ENCODE measurements at regions not wholly inside any gene's neighbourhood (a gene's known extent, or its start where the extent isn't known, plus 50 kb on each side); places are given as distances from the start of the nearest gene placed in this dataset.

DNA sequence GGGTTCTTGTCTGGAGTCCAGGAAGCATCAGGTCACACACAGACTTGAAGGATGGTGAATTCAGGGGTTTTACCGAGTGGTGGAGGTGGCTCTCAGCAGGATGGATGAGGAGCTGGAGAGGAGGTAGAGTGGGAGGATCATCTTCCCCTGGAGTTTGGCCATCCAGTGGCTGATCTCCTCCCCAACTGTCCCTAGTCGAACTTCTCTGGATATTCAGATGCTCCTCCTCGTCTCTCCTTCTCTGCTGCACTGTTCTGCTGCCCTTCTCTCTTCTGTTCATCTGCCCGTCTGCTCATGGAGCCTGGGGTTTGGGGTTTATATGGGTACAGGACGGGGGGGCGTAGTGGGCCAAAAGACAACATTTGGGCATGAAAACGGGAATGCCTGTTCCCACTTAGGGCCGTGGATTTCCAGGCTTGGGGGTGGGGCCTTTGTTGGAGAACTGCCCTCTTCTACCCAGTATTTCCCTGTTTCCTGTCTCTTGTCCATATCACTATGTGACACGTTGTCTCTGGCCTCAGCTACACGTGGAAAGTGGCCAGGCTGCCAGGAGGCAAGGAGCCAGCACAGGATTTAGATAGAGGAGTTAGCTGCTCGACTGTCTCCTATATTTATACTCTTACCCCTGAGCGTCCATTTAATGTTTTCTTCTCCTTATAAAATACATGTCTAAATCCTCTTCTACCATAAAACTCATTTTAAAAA, 76.7 kb downstream of the SIPA1L2 start:
- H3K27me3 Mint-ChIP-seq = peaks cover 0 to 8% (median 0%) of the 10 kb centered on the region in 5 donors
- DNase-seq = no peak
- peaks cover 0 to 3% (median 0%) of the 10 kb centered on the region in 4 donors for H3K4me1 Mint-ChIP-seq
- no peak overlapping the region for H3K4me3 Mint-ChIP-seq
- POLR2A ChIA-PET = no interaction called here
- no peak overlapping the region for H3K27ac Mint-ChIP-seq
- no peaks in the 10 kb centered on the region for H3K36me3 Mint-ChIP-seq
- ATAC-seq = no peak
- no peaks in the 10 kb centered on the region for H3K9me3 Mint-ChIP-seq

DNA sequence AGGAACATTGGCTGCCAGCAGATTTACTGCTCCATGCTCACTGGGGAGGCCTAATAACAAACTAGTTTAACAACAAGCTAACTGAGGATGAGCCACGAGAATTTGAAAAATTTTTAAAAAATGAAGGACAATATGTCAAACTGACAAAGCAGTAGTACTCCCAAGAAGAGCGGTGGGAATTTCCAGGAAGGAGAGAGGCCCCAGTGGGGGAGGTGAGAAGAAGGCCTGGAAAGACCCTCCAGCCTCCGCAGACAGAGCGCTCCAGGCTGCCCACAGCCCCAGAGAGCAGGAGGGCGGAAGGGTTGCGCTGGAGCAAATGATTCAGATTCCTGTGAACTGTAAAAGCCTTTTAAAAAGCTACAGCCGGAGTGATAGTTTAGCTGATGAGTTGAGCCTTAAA, 78.5 kb downstream of the SIPA1L2 start:
- POLR2A ChIA-PET = no interaction called here
- ATAC-seq = no peak

DNA sequence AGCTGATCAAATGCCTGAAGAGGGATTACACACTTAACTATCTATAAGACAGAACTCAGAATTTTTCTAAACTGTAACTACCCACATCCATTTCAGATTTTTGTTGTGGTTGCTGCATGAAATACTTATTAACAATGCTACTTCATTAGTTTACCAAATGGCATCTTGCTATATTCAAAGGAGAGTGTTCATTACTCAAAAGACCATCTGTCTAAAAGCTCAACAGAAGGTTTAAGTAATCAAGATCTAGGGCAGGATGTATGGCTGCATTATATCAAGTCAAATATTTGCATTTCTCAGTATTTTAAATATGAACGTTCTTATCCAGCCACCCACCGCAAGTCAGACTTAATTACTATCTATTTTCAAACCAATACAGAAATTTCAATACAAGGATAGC, 79.9 kb downstream of the SIPA1L2 start:
- Mint-ChIP-seq H3K27ac (no peak overlapping the region), H3K4me1 (no peaks in the 10 kb centered on the region), H3K27me3 (peaks cover 0 to 8% (median 5%) of the 10 kb centered on the region in 5 donors), H3K4me3 (no peak overlapping the region), H3K9me3 (no peaks in the 10 kb centered on the region), H3K36me3 (no peaks in the 10 kb centered on the region)
- POLR2A ChIA-PET = no interaction called here
- ATAC-seq = no peak
- no peak for DNase-seq

More for the DNA sequence above, 78.5 kb downstream of the SIPA1L2 start:
- Mint-ChIP-seq H3K27me3 (peaks cover 0 to 8% (median 2%) of the 10 kb centered on the region in 5 donors), H3K9me3 (no peaks in the 10 kb centered on the region), H3K27ac (no peak overlapping the region), H3K36me3 (no peaks in the 10 kb centered on the region), H3K4me1 (no peaks in the 10 kb centered on the region), H3K4me3 (no peak overlapping the region)
- DNase-seq = no peak

DNA sequence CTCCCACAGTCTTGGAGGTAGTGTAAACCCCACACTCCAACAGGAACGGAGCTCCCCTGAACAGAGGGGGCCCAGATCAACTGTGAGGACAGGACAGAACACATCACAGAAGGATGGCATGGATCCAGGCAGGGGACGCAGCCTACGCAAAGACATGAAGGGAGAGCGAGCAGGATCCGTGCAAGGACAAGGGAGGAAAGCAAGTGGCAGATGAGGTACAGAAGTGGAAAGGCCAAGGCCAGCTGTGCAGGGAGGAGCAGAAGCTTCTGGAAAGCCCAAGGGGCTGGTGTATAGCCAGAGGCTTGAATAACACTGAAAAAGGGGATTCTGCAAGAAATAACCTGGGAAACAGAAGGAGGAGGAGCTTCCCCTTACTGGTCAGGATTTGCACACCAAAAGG, 81.2 kb downstream of the SIPA1L2 start:
- H3K4me3 Mint-ChIP-seq = no peak overlapping the region
- no peaks in the 10 kb centered on the region for H3K4me1 Mint-ChIP-seq
- H3K9me3 Mint-ChIP-seq = no peaks in the 10 kb centered on the region
- H3K27ac Mint-ChIP-seq = no peak overlapping the region
- POLR2A ChIA-PET = no interaction called here
- no peaks in the 10 kb centered on the region for H3K36me3 Mint-ChIP-seq
- DNase-seq (no peak), ATAC-seq (no peak)
- H3K27me3 Mint-ChIP-seq = peaks cover 0 to 8% (median 5%) of the 10 kb centered on the region in 5 donors

DNA sequence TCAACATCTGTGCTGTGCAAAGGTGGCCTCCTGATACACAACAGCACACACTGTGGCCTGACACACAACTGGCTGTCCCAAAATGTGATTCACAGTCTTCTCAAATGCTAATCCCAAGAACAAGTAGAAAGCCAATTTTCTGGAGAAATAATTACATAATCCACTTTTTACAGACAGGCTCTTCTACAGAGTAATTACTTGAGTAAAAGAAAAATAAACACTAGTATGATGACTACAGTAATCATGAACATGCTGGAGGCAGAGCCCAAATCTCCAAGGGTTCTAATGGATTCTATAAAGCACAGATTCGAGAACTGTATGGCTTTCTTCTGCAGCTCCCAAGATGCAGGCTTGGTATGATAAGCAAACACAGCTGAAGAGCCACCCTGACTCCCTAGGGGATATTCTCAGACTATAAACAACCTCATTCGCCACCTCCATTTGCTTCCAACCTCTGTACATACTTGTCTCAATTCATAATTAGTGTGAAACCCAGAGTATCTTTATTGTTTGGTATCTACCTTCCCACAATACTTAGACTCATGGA, 81.9 kb downstream of the SIPA1L2 start:
- no peaks in the 10 kb centered on the region for H3K9me3 Mint-ChIP-seq
- H3K36me3 Mint-ChIP-seq = no peaks in the 10 kb centered on the region
- H3K27ac Mint-ChIP-seq = no peak overlapping the region
- H3K4me1 Mint-ChIP-seq = no peaks in the 10 kb centered on the region
- peaks cover 0 to 8% (median 5%) of the 10 kb centered on the region in 5 donors for H3K27me3 Mint-ChIP-seq
- POLR2A ChIA-PET = no interaction called here
- no peak for ATAC-seq
- DNase-seq = no peak
- H3K4me3 Mint-ChIP-seq = no peak overlapping the region

DNA sequence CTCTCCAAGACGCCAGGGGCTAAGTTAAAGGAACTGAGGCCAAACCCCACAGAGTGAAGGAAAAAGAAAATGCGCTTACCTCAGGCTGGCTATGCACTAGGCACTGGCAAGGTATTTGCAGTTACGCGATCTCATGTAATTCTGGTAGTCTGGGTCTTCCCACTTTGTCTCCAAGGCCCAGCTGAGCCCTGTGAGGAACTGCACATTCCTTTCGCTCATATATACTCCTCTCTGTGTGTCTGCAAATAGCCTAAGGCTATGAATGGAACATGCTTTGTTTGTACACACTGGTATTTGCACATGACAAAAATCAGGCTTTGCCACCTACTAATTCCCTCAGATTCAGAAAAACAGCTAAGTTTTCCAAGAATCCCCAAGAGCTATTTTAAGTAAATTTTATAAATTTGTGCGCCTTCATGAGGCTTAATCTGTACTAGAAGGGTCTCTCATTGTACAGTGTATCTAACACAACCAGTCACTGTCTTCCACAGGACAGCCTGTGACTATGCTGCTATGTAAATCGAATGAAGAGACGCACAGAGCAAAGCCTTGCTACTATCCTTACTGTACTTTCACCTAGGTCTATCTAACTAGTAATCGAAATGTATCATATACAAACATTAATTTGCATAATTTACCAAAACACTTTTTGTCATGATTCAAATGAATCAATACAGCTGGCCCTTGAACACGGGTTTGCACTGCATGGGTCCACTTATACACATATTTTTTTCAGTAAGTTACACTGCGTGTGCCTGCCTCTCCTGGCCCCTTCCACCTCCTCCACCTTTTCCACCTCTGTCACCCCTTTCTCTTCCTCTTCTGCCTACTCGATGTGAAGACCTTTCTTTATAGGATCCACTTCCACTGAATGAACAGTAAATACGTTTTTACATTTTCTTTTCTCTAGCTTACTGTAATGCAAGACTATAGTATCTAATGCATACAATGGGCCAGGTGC, 87.0 kb downstream of the SIPA1L2 start:
- Mint-ChIP-seq H3K4me1 (no peaks in the 10 kb centered on the region), H3K27me3 (peaks cover 0 to 7% (median 1%) of the 10 kb centered on the region in 5 donors), H3K36me3 (no peaks in the 10 kb centered on the region), H3K9me3 (no peaks in the 10 kb centered on the region), H3K4me3 (no peak overlapping the region), H3K27ac (no peak overlapping the region)
- no peak for ATAC-seq
- DNase-seq = no peak
- POLR2A ChIA-PET = no interaction called here

DNA sequence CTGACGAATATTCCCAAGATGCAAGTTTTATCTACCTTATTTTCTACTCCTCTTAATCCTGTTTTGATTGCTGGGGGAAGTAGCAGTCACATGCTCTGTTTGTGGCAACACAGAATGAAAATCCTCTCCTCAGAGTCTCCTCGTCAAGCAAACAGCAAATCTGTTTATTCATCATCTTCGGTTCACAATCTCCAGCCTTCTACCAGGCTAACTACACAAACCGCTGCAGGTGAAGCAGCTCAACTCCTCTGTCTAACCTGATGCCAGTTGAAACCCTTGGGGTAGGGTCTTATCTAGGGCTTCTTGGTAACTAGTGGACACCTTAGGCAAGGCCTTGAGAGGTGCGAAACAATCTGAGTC, 91.0 kb downstream of the SIPA1L2 start:
- H3K36me3 Mint-ChIP-seq = no peaks in the 10 kb centered on the region
- H3K9me3 Mint-ChIP-seq = no peaks in the 10 kb centered on the region
- H3K4me1 Mint-ChIP-seq = no peaks in the 10 kb centered on the region
- no peak overlapping the region for H3K27ac Mint-ChIP-seq
- H3K4me3 Mint-ChIP-seq = no peak overlapping the region
- DNase-seq (no peak), ATAC-seq (no peak)
- peaks cover 0 to 6% (median 0%) of the 10 kb centered on the region in 5 donors for H3K27me3 Mint-ChIP-seq
- POLR2A ChIA-PET = interaction anchor here (0.7 kb wide), 1 partner anchor 10 kb away, joined by 4 read pairs; no protein-coding TSS in a partner anchor

DNA sequence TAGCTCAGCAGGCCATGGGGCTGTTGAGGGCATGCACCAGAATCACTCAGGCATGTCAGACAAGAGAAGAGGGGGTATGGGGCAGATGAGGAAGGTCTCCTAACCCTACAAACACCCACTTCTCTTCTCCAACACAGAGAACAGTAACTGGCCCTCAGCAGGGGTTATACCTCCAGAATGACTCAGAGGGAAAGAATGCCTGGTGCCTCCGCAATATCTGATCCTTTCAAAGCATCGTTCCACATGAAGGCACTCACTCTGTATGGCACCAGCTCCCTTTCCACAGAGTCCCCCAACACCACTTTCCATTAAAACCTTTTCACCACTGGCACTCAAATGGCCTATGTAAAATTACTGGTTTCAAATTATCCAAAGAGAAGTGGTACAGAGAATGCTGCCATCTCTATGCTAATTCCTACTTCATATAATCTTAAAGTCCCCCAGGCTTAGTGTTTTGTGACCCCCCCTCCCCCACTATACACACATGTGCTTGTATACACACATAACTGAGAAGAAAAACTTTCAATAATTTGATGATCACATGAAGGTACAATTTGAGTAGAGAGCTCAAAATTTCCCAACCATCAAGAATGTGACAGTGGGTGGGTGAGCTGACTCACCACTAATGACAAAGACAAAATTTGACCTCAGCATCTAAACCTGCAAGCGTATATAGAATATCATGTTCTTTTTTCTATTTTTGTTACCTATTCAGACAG, 91.5 kb downstream of the SIPA1L2 start:
- no peak overlapping the region for H3K27ac Mint-ChIP-seq
- no peak for ATAC-seq
- H3K4me1 Mint-ChIP-seq = no peaks in the 10 kb centered on the region

DNA sequence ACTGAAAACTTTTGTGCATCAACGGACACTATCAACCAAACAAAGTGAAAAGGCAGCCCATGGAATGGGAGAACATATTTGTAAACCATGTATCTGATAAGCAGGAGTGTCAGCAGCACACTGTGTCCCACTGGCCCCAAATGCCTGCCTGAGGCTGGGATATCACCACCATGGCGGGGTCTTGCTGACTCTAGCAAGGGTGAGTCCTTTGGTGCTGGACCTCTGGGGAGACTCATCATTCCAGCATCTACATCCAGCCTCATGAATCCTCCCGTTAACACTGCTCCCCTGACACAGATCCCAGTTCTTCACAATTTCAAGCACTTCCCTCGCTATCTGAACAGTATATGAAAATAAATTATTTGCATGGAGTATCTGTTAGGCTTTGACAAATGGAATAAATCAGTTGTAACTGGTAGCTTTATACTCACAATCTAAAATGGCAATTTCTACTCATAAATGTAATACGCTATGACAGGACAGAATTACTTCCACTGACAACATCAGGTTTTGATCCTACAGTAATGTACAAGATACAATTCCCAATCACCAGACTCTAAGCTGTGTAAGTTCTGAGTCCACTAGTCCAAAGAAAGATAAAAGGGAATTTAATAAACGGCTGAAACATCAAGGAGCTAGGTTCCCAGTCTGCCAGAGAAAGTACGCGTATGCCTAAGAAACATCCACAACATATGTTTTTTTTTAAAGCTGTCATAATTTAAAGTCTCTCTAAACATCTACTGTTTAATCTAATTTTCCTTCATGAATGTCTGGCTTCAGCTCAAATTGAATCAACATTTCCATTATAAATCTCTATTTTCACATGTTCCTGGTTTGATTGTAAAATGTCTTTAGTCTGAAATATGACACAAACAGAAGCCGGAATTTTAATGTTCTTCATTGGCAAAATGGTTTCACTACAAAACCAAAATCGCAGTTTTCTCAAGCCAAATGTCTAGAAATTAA, 95.1 kb downstream of the SIPA1L2 start:
- Mint-ChIP-seq H3K27ac (no peak overlapping the region), H3K36me3 (no peaks in the 10 kb centered on the region), H3K4me3 (no peak overlapping the region), H3K9me3 (no peaks in the 10 kb centered on the region), H3K27me3 (peaks cover 0 to 9% (median 3%) of the 10 kb centered on the region in 5 donors), H3K4me1 (no peaks in the 10 kb centered on the region)
- ATAC-seq = no peak
- no peak for DNase-seq
- POLR2A ChIA-PET = no interaction called here

More for the DNA sequence above, 91.5 kb downstream of the SIPA1L2 start:
- no peak overlapping the region for H3K4me3 Mint-ChIP-seq
- H3K9me3 Mint-ChIP-seq = no peaks in the 10 kb centered on the region
- no peaks in the 10 kb centered on the region for H3K36me3 Mint-ChIP-seq
- POLR2A ChIA-PET = interaction anchor here (0.7 kb wide), 1 partner anchor 9 kb away, joined by 4 read pairs; no protein-coding TSS in a partner anchor
- DNase-seq = no peak
- H3K27me3 Mint-ChIP-seq = peaks cover 0 to 6% (median 0%) of the 10 kb centered on the region in 5 donors

DNA sequence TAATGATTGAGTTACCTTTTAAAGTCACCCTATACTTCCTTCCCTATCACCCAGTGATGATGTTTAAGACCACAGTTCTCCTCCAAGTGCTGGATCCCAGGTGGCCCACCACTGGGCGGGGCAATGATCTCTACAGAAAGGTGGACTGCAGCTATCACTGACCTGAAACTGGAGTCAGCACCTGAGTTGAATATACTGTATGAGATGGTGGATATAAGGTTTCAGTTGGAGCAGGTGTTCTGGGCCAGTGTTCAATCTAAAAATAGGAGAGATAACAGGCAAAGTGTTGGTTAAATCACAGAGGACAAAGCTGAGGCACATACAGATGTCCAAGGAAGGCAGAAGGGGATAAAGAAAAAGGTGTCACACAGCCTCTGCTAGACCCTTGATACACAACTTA, 96.6 kb downstream of the SIPA1L2 start:
- POLR2A ChIA-PET = no interaction called here
- no peak for ATAC-seq
- H3K27ac Mint-ChIP-seq = no peak overlapping the region
- peaks cover 0 to 9% (median 3%) of the 10 kb centered on the region in 5 donors for H3K27me3 Mint-ChIP-seq
- no peak for DNase-seq
- H3K4me1 Mint-ChIP-seq = peaks cover 0 to 9% (median 5%) of the 10 kb centered on the region in 4 donors
- no peak overlapping the region for H3K4me3 Mint-ChIP-seq
- no peaks in the 10 kb centered on the region for H3K36me3 Mint-ChIP-seq
- no peaks in the 10 kb centered on the region for H3K9me3 Mint-ChIP-seq

DNA sequence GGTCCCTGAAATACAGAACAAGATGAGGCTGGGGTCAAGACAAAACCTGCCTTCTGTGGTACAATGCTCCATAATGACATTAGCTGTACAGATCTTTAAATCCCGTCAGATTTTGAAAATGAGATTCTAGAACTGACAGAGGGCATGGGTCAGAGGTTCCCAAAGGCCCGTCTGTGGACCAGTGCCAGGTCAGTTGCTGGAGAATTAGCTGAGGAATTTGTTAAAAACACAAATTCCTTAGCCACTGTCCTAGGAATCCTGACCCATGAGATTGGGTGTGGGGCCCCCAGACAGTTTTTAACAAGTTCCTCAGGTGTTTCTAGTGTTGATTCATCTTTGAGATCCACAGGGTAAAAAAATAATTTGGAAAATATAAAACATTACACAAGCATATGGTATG, 97.0 kb downstream of the SIPA1L2 start:
- ATAC-seq = no peak
- POLR2A ChIA-PET = no interaction called here
- H3K27ac Mint-ChIP-seq = no peak overlapping the region
- H3K9me3 Mint-ChIP-seq = no peaks in the 10 kb centered on the region
- peaks cover 0 to 11% (median 5%) of the 10 kb centered on the region in 4 donors for H3K4me1 Mint-ChIP-seq
- peaks cover 0 to 9% (median 3%) of the 10 kb centered on the region in 5 donors for H3K27me3 Mint-ChIP-seq
- DNase-seq = no peak
- no peak overlapping the region for H3K4me3 Mint-ChIP-seq
- H3K36me3 Mint-ChIP-seq = no peaks in the 10 kb centered on the region

DNA sequence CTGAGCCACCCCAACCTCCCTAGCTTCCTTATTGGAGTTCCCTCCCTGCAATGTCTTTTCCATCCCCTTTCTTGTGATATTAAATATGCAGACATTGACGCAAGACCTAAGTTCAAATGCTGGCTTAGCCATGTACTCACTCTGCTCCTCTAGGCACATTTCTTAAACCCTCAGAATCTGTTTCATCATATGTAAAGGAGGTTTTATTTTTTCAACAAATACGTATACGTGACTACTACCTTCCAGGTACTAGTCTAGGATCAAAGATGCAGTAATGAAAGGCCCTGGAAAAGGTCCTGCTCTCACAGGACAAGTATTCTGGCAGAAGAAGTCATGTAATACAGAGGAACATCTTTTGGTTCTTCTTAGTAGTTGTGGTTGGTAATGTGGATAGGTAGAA, 98.6 kb downstream of the SIPA1L2 start:
- POLR2A ChIA-PET = no interaction called here
- H3K4me3 Mint-ChIP-seq = no peak overlapping the region

More for the DNA sequence above, 98.6 kb downstream of the SIPA1L2 start:
- no peak for ATAC-seq
- Mint-ChIP-seq H3K27me3 (peaks cover 0 to 9% (median 3%) of the 10 kb centered on the region in 5 donors), H3K9me3 (no peaks in the 10 kb centered on the region), H3K4me1 (peaks cover 0 to 11% (median 5%) of the 10 kb centered on the region in 4 donors), H3K27ac (no peak overlapping the region), H3K36me3 (no peaks in the 10 kb centered on the region)
- DNase-seq = no peak
